NCI-H2171 treated with DMSO at 0.1 percent for 48 hours (cell line): ENCODE measurements at regions not wholly inside any gene's neighbourhood (a gene's known extent, or its start where the extent isn't known, plus 50 kb on each side); places are given as distances from the start of the nearest gene placed in this dataset.
"Not testable (repeated sequence)": the region's sequence is repeated elsewhere in the genome, so short reads cannot be mapped to it uniquely, and the experiment has no call there.

Experiments
- DNase-seq: peaks from one replicate; lab custom pipeline; 2025; lab: John Stamatoyannopoulos, UW

DNA sequence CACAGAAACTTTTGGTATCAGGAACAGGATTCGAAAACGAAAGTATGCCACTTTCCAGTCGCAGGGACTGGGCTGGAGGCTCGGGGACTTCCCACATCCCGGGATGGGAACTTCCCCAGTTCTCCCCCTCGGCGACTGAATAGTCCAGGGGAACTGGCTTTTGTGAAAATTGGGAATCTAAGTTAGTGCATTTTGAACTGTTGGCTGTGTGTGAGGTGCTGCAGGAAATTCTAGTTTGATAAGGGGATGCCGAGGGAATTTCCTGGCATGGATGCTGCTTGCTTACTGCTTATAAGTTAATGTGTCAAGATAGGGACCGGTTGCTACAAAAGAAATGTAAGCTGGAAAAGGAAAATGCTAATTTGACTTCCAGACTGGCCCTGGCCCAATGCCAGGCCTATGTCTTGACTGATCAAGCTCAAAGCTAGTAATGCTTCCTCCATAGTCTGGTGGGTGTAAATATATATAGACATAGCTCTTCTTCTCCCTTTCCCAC is 73.4 kb upstream of the EIF5 start:
- no peak for DNase-seq

DNA sequence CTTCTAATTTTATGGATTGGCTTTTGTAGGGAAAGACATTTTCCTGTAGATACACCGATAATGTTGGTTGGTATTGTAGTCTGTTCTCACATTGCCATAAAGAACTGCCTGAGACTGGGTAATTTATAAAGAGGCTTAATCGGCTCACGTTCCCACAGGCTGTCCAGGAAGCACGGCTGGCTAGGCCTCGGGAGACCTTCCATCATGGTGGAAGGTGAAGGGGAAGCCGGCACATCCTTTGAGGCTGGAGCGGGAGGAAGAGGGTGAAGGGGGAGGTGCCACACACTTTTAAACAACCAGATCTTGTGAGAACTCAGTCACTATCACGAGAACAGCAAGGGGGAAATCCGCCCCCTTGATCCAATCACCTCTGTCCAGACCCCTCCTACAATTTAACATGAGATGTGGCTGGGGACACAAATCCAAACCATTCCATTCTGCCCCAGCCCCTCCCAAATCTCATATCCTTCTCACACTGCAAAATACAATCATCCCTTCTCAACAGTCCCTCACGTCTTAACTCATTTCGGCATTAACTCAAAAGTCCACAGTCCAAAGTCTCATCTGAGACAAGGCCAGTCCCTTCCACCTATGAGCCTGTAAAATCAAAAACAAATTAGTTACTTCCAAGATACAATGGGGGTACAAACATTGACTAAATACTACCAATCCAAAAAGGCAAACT is 66.7 kb upstream of the EIF5 start:
- no peak for DNase-seq

DNA sequence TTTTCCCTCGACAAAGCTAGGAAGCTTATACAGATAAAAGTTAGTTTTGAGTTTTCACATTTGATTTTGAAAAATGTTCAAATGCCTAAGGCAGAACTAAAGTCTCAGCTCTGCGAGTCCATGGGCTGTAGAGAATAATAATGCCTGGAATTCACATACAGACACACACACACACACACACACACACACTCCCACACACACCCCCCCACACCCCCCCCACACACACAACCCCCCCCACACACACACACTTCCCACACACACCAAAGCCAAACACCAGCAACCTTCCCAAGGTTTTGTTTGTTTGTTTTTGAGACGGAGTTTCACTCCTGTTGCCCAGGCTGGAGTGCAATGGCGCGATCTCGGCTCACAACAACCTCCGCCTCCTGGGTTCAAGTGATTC is 62.8 kb upstream of the EIF5 start:
- DNase-seq: no peak

GRCh38 chr14:103273145-103273744 is 60.8 kb upstream of the EIF5 start:
- DNase-seq: peak; percentile 10

DNA sequence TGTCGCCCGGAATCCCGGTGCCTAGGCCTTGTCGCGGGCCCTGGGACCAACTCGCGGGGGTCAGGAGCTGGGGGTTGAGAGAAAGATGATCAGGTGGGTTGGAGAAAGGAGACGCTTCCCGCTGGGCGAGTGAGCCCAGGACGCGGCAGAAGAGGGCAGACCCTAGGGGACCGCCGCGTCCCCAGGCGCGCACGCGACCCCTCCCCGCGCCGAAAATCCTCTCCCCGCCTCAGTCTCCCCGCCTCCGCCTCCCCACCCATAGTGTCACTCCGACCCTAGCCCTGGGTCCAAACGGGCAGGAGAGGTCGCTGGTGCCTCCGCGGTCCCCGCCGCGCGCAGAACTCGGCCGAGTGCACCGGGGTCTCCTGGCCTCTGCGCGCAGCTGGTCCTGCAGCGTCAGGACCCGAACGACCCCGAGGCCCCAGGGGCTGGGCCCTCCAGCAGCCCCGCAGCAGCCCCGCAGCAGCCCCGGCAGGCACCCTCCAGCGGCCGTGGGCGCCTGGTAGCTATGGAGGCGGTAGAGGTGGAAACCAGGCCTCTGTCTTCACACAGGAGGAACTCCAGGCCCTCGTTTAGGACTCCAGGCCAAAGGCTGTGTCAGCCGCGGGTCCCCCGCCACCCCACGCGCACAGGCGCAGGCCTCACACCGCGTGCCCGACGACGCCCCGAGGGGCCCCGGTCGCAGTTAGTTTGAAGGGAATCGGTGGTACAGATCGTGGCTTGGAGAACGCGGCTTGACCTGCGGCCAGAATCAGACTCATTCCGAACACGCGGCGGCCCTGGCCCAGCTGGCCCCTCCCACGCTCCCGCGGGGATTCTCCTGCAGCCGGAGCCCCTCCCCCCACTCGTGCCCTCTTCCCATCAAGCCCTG is 60.1 kb upstream of the EIF5 start:
- no peak for DNase-seq

GRCh38 chr14:103275000-103275399 is 59.0 kb upstream of the EIF5 start:
- DNase-seq: no peak

- no peak for DNase-seq
These were observed 56.1 kb upstream of the EIF5 start for GRCh38 chr14:103277931-103278330.

- no peak for DNase-seq
These were observed 54.7 kb upstream of the EIF5 start for GRCh38 chr14:103279142-103280025.

GRCh38 chr14:103280278-103280928 is 53.6 kb upstream of the EIF5 start:
- peak; percentile 39 for DNase-seq

- peak; percentile 93 for DNase-seq
These were observed 52.4 kb upstream of the EIF5 start for GRCh38 chr14:103281496-103282231.

- not testable (repeated sequence) for DNase-seq
These were observed 51.7 kb upstream of the EIF5 start for GRCh38 chr14:103282309-103282708.

- DNase-seq: no peak
These were observed 51.1 kb upstream of the EIF5 start for GRCh38 chr14:103282932-103283331.

- DNase-seq: no peak
These were observed 50.1 kb upstream of the EIF5 start for GRCh38 chr14:103283916-103284315.
